SK-N-SH treated with all-trans-retinoic acid at 6 μM for 48 hours (cell line): ENCODE measurements at regions not wholly inside any gene's neighbourhood (a gene's known extent, or its start where the extent isn't known, plus 50 kb on each side); places are given as distances from the start of the nearest gene placed in this dataset.

Experiments
- ARNTL ChIP-seq: fragments of 450-650 bp; formaldehyde crosslinking; IDR thresholded peaks from 2 replicates; pipeline ENCODE4 v1.5.0; 2020; ENCODE audit warnings: low read depth, mild to moderate bottlenecking, moderate library complexity, borderline replicate concordance
- ZNF70 ChIP-seq: fragments of 450-650 bp; formaldehyde crosslinking; IDR thresholded peaks from 2 replicates; pipeline ENCODE4 v1.5.0; 2020; ENCODE audit warnings: mild to moderate bottlenecking, moderate library complexity
- TF ChIP-seq, protein P1 (sequence below): fragments of 250-450 bp; sonication (Bioruptor Pico); IDR thresholded peaks from 2 replicates; pipeline ENCODE4 v1.8.0; 2020; ENCODE audit warnings: mild to moderate bottlenecking, moderate library complexity, borderline replicate concordance
- TF ChIP-seq, protein P2 (sequence below): fragments of 250-450 bp; sonication (Bioruptor Pico); IDR thresholded peaks from 2 replicates; pipeline ENCODE4 v1.5.1; 2020; ENCODE audit warnings: low read depth, mild to moderate bottlenecking, moderate library complexity

DNA sequence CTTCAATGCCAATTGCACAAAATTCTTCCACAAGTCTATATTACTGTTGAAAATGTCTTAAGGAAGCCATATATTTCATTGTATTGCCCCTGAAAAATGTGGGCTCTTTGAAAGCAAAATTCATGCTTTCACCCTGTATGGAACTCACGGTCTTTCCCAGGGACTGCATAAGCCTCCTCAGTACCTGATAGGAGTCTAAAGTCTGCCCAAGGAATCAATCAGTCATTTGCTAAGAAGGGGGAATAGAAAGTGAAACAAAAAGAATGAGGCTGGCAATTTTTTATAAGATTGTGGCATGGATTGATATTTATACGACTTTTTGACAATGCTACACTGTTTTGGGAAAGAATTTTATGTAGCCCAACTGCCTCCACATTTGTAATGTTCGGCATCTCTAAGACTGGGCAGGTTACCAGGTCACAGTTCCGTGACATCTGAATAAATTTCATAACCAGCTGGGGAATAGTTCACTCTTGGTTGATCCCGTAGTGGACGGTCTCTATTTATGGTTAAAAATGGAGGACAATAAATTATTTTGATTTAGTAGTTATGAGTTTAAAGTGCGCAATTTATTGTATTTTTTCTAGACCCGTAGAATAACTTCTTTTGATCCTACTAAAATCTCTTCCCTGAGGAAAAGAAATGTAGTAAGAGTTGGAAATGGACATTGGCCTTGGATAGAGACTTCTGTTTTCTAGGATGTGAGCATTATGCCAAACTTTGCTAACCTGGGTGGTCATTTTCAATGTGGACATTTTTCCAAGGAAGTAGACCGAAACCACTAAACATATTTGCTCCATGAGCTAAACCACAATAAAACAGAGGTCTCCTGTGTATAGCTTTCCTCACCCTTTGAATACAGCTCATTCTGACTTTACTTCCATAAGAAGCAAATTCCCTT lies 1585.4 kb downstream of the EFNB2 start:
- TF ChIP-seq, protein P1, sequence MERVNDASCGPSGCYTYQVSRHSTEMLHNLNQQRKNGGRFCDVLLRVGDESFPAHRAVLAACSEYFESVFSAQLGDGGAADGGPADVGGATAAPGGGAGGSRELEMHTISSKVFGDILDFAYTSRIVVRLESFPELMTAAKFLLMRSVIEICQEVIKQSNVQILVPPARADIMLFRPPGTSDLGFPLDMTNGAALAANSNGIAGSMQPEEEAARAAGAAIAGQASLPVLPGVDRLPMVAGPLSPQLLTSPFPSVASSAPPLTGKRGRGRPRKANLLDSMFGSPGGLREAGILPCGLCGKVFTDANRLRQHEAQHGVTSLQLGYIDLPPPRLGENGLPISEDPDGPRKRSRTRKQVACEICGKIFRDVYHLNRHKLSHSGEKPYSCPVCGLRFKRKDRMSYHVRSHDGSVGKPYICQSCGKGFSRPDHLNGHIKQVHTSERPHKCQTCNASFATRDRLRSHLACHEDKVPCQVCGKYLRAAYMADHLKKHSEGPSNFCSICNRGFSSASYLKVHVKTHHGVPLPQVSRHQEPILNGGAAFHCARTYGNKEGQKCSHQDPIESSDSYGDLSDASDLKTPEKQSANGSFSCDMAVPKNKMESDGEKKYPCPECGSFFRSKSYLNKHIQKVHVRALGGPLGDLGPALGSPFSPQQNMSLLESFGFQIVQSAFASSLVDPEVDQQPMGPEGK (CRISPR knock-in tag), result no peak
- TF ChIP-seq, protein P2, sequence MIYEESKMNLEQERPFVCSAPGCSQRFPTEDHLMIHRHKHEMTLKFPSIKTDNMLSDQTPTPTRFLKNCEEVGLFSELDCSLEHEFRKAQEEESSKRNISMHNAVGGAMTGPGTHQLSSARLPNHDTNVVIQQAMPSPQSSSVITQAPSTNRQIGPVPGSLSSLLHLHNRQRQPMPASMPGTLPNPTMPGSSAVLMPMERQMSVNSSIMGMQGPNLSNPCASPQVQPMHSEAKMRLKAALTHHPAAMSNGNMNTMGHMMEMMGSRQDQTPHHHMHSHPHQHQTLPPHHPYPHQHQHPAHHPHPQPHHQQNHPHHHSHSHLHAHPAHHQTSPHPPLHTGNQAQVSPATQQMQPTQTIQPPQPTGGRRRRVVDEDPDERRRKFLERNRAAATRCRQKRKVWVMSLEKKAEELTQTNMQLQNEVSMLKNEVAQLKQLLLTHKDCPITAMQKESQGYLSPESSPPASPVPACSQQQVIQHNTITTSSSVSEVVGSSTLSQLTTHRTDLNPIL (CRISPR knock-in tag), result no peak
- TF ChIP-seq ZNF70 (no peak), ARNTL (CRISPR knock-in tag) (no peak)
